ENCODE measurements at regions not wholly inside any gene's neighbourhood (a gene's known extent, or its start where the extent isn't known, plus 50 kb on each side); places are given as distances from the start of the nearest gene placed in this dataset.
"Not testable (repeated sequence)": the region's sequence is repeated elsewhere in the genome, so short reads cannot be mapped to it uniquely, and the experiment has no call there.

GRCh38 chr9:78713614-78714405 lies 416.9 kb downstream of the PSAT1 start:
- 37 to 38% methylated on average over 5 of the region's 5 CpGs for WGBS, 2 donors
- no peak for DNase-seq (ENCODE audit: low spot score in 2 of 2)
- Histone ChIP-seq H3K9me3 (no peaks in the 10 kb centered on the region), H3K4me3 (no peak overlapping the region), H3K4me1 (no peaks in the 10 kb centered on the region), H3K36me3 (no peaks in the 10 kb centered on the region), H3K27ac (no peak overlapping the region), H3K27me3 (no peaks in the 10 kb centered on the region)
- TF ChIP-seq EP300 (IDR thresholded peaks at IDR 0.05) (no peak), POLR2A (IDR thresholded peaks at IDR 0.05) (no peak), CTCF (IDR thresholded peaks at IDR 0.05) (no peak)

- no peaks in the 10 kb centered on the region for H3K4me1 ChIP-seq
- no peaks in the 10 kb centered on the region for H3K9me3 ChIP-seq
- no peak overlapping the region for H3K4me3 ChIP-seq
- H3K36me3 ChIP-seq = no peaks in the 10 kb centered on the region
- H3K27ac ChIP-seq = no peak overlapping the region
- no peak for DNase-seq (ENCODE audit: low spot score in 2 of 2)
- WGBS, 2 donors = 32 to 35% methylated on average over 2 of the region's 2 CpGs
- H3K27me3 ChIP-seq = no peaks in the 10 kb centered on the region
- TF ChIP-seq CTCF (IDR thresholded peaks at IDR 0.05) (no peak), EP300 (IDR thresholded peaks at IDR 0.05) (no peak), POLR2A (IDR thresholded peaks at IDR 0.05) (no peak)
Observed at GRCh38 chr9:78714576-78714975, 417.7 kb downstream of the PSAT1 start.

GRCh38 chr9:78719029-78719428 lies 422.1 kb downstream of the PSAT1 start:
- DNase-seq (ENCODE audit: low spot score in 2 of 2); H3K4me3 ChIP-seq; H3K4me1 ChIP-seq; H3K36me3 ChIP-seq; H3K27ac ChIP-seq; H3K9me3 ChIP-seq; H3K27me3 ChIP-seq: not testable (repeated sequence)
- WGBS, 2 donors = 84 to 91% methylated on average over 4 of the region's 4 CpGs

GRCh38 chr9:78724896-78725295 lies 428.0 kb downstream of the PSAT1 start:
- Histone ChIP-seq H3K4me1 (no peaks in the 10 kb centered on the region), H3K27ac (no peak overlapping the region), H3K36me3 (no peaks in the 10 kb centered on the region), H3K27me3 (no peaks in the 10 kb centered on the region), H3K9me3 (peaks cover 0 to 43% (median 7%) of the 10 kb centered on the region in 4 donors), H3K4me3 (no peak overlapping the region)
- no peak for TF ChIP-seq CTCF (IDR thresholded peaks at IDR 0.05)
- TF ChIP-seq EP300 (IDR thresholded peaks at IDR 0.05) = no peak
- no peak for TF ChIP-seq POLR2A (IDR thresholded peaks at IDR 0.05)
- 88 to 95% methylated on average over 2 of the region's 2 CpGs for WGBS, 2 donors
- DNase-seq (ENCODE audit: low spot score in 2 of 2) = no peak

GRCh38 chr9:78725503-78725902 lies 428.6 kb downstream of the PSAT1 start:
- Histone ChIP-seq H3K9me3 (peaks cover 0 to 43% (median 7%) of the 10 kb centered on the region in 4 donors), H3K27me3 (no peaks in the 10 kb centered on the region), H3K4me3 (no peak overlapping the region), H3K27ac (no peak overlapping the region), H3K4me1 (no peaks in the 10 kb centered on the region), H3K36me3 (no peaks in the 10 kb centered on the region)
- 80 to 84% methylated on average over 1 of the region's 1 CpG for WGBS, 2 donors
- TF ChIP-seq CTCF (IDR thresholded peaks at IDR 0.05) (no peak), POLR2A (IDR thresholded peaks at IDR 0.05) (no peak), EP300 (IDR thresholded peaks at IDR 0.05) (no peak)
- no peak for DNase-seq (ENCODE audit: low spot score in 2 of 2)
